HFFc6 (cell line): ENCODE measurements at regions not wholly inside any gene's neighbourhood (a gene's known extent, or its start where the extent isn't known, plus 50 kb on each side); places are given as distances from the start of the nearest gene placed in this dataset.

Experiments used
- DNase-seq: peaks from one replicate; pipeline ENCODE4 v3.0.0-alpha.2; 2018
- H3K27ac Mint-ChIP-seq: 2 replicates; pipeline ENCODE4 v1.8.0; 2020; ENCODE audit warnings: mild to moderate bottlenecking, mixed read lengths
- H3K27me3 Mint-ChIP-seq: 2 replicates; pipeline ENCODE4 v1.8.0; 2021; ENCODE audit warnings: mild to moderate bottlenecking, moderate library complexity, mixed read lengths; ENCODE audit not compliant: insufficient read depth
- H3K36me3 Mint-ChIP-seq: 2 replicates; pipeline ENCODE4 v1.8.0; 2021; ENCODE audit warnings: low read depth, mixed read lengths
- H3K4me1 Mint-ChIP-seq: 2 replicates; pipeline ENCODE4 v1.8.0; 2020; ENCODE audit warnings: low read depth, mixed read lengths
- H3K4me3 Mint-ChIP-seq: 2 replicates; pipeline ENCODE4 v1.8.0; 2020; ENCODE audit warnings: mild to moderate bottlenecking, moderate library complexity, mixed read lengths
- H3K9me3 Mint-ChIP-seq: 2 replicates; pipeline ENCODE4 v1.8.0; 2020; ENCODE audit warnings: mild to moderate bottlenecking, mixed read lengths
- TF ChIP-seq, protein P1 (sequence below): fragments of 200-600 bp; sonication (generic); IDR thresholded peaks from 2 replicates; pipeline ENCODE4 v1.5.0; 2021; ENCODE audit warnings: antibody characterized with exemption, mild to moderate bottlenecking

DNA sequence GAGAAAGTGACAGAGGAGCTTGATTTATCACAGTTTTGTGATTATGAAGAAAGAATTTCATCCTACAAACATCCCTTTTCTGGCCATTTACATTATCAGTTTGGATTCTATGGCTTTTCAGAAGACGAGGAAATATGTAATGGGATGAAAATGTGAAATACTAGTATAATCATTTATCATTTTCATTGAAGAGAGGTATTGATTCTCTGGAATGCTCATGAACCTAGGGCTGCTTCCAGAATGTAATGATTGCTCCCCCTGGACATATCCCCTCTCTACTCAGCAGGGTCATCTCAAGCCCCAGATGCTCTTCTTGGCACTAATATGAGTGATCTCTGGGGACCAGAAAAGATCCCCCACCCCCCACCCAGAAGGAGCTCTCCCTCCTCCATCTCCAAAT, 106.7 kb upstream of the ZNF618 start:
- Mint-ChIP-seq H3K9me3 (no peaks in the 10 kb centered on the region), H3K4me1 (peaks cover 7% of the 10 kb centered on the region), H3K27me3 (peaks cover 26% of the 10 kb centered on the region), H3K36me3 (no peaks in the 10 kb centered on the region), H3K4me3 (no peak overlapping the region), H3K27ac (no peak overlapping the region)
- DNase-seq, result no peak
- TF ChIP-seq, protein P1, sequence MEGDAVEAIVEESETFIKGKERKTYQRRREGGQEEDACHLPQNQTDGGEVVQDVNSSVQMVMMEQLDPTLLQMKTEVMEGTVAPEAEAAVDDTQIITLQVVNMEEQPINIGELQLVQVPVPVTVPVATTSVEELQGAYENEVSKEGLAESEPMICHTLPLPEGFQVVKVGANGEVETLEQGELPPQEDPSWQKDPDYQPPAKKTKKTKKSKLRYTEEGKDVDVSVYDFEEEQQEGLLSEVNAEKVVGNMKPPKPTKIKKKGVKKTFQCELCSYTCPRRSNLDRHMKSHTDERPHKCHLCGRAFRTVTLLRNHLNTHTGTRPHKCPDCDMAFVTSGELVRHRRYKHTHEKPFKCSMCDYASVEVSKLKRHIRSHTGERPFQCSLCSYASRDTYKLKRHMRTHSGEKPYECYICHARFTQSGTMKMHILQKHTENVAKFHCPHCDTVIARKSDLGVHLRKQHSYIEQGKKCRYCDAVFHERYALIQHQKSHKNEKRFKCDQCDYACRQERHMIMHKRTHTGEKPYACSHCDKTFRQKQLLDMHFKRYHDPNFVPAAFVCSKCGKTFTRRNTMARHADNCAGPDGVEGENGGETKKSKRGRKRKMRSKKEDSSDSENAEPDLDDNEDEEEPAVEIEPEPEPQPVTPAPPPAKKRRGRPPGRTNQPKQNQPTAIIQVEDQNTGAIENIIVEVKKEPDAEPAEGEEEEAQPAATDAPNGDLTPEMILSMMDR, result no peak

DNA sequence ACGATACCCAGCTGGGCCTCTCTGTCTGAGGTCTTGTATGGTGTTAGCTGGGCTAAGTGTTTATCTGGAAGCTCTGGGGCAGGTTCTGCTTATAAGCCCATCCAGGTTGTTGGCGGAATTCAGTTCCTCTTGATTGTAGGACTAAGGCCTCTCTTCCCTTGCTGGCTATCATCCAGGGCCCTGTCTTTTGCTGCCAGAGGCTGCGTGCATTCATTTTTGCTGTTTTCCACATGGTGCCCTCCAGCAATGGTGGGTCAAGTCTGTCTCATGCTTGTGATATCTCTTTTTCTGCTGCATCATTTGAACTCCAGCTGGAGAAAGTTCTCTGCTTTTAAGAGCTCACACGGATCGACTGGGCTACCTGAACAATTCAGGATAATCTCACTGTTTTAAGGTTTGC, 105.7 kb upstream of the ZNF618 start:
- TF ChIP-seq, protein P1, result no peak
- H3K4me3 Mint-ChIP-seq, result no peak overlapping the region
- H3K36me3 Mint-ChIP-seq, result no peaks in the 10 kb centered on the region
- DNase-seq, result peak; percentile 14
- H3K9me3 Mint-ChIP-seq, result no peaks in the 10 kb centered on the region
- H3K4me1 Mint-ChIP-seq, result peaks cover 7% of the 10 kb centered on the region
- no peak overlapping the region for H3K27ac Mint-ChIP-seq
- H3K27me3 Mint-ChIP-seq, result peaks cover 29% of the 10 kb centered on the region

DNA sequence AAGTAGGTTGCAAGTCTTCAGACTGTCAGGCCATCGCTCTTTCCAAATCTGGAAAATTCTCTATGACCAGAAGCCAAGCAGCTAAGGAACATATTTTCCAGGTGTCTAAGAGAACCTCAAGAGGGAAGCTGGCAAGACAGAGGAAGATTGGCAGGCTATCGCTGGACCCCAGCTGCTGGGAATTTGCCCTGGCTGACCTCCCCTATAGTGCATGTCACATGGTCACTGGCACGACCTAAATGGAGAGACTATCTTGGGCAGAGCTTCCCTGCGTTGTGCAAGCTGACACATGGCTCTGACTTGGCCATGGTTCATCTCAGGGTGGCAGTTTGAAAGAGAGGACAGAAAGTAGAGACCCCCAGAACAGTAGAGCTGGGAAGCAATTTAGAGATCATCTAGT, 104.9 kb upstream of the ZNF618 start:
- H3K4me1 Mint-ChIP-seq, result peaks cover 7% of the 10 kb centered on the region
- H3K9me3 Mint-ChIP-seq, result no peaks in the 10 kb centered on the region
- TF ChIP-seq, protein P1, result no peak
- no peaks in the 10 kb centered on the region for H3K36me3 Mint-ChIP-seq
- no peak for DNase-seq
- no peak overlapping the region for H3K27ac Mint-ChIP-seq
- no peak overlapping the region for H3K4me3 Mint-ChIP-seq
- peaks cover 29% of the 10 kb centered on the region for H3K27me3 Mint-ChIP-seq

DNA sequence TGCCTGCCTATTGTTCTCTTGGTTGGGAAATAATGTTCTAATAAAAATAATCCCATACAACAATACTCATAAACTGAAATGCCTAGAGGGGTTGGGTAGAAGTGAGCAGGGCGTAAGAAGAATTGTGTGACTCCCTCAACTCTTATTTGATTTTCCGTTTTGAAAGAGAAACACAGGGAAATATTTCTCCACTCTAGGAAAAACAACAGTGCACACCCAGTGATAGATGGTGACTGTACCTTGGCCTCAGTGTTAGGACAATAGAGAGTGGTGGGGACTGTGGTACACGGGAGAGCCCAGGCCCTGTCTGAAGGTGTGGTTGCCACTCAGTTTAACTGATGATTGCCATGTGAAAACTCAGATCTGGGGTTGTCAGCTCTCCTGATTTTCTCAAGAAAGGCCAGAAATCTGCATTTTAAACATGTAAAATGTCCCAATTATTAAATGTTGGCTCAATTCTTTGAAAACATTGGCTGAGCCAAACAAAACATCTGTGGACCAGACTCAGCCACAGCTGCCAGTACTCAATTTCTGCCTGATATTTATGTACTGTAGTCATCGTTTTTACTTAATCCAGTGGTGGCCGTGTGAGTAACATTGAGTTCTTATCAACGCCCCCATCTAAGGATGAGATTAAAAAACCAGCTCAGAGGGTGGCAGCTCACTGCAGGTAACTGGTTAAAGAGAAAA, 103.8 kb upstream of the ZNF618 start:
- peaks cover 7% of the 10 kb centered on the region for H3K4me1 Mint-ChIP-seq
- TF ChIP-seq, protein P1, result no peak
- H3K36me3 Mint-ChIP-seq, result no peaks in the 10 kb centered on the region
- peaks cover 27% of the 10 kb centered on the region for H3K27me3 Mint-ChIP-seq
- H3K27ac Mint-ChIP-seq, result no peak overlapping the region
- H3K4me3 Mint-ChIP-seq, result no peak overlapping the region
- no peak for DNase-seq
- no peaks in the 10 kb centered on the region for H3K9me3 Mint-ChIP-seq

DNA sequence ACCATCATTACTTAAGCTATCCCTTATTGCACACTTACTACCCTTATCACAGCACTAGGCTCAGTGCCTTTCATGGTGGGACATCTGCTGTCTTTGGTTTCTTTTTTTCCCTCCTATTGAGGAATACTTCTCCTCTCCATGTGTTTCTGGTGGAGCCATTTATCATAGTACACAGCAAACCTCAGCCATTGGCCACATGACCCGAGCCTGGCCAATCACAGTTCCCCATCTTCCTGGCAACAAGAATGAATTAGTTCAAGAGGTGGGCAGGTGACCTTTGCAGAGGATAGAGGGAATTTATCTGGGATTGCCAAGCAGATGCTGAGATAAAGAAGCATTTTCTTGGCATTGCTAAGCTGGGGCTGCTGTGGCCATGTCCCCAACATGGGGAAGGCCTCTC, 101.1 kb upstream of the ZNF618 start:
- Mint-ChIP-seq H3K36me3 (no peaks in the 10 kb centered on the region), H3K4me1 (peaks cover 7% of the 10 kb centered on the region), H3K27me3 (peaks cover 40% of the 10 kb centered on the region), H3K4me3 (no peak overlapping the region), H3K9me3 (no peaks in the 10 kb centered on the region), H3K27ac (no peak overlapping the region)
- TF ChIP-seq, protein P1, result no peak
- DNase-seq, result no peak

DNA sequence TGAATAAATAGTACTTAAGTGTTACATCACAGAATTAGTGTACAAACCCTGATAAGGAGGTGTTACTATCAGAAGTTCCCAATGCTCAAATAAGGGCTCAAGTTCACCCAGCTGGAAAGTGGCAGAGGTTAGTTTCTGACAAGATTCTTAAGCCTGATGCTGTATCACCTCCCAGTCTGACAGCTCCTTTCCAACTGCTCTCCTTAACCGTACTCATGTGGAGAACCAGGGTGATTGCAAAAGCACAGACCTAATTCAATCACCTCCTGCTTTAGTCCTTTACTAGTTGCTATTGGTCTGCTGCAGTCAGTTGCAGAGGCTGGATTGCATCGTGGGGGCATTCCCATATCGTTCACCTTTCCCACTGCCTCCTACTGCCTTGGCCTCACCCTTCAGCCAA, 100.4 kb upstream of the ZNF618 start:
- DNase-seq, result no peak
- Mint-ChIP-seq H3K4me1 (peaks cover 7% of the 10 kb centered on the region), H3K4me3 (no peak overlapping the region), H3K9me3 (no peaks in the 10 kb centered on the region), H3K27me3 (peaks cover 35% of the 10 kb centered on the region), H3K36me3 (no peaks in the 10 kb centered on the region), H3K27ac (no peak overlapping the region)
- TF ChIP-seq, protein P1, result no peak
